ENCODE measurements at regions not wholly inside any gene's neighbourhood (a gene's known extent, or its start where the extent isn't known, plus 50 kb on each side); places are given as distances from the start of the nearest gene placed in this dataset.
A peak's percentile ranks its signal among the peaks of the same experiment; 100 is the strongest.
"Not testable (repeated sequence)": the region's sequence is repeated elsewhere in the genome, so short reads cannot be mapped to it uniquely, and the experiment has no call there.

- Histone ChIP-seq H3K9ac (ENCODE audit: low read depth, low read length) (no peak overlapping the region), H3K36me3 (ENCODE audit: insufficient read depth, low read length) (no peaks in the 10 kb centered on the region), H3K4me1 (ENCODE audit: control insufficient read depth, insufficient read depth, low read length) (peaks cover 4% of the 10 kb centered on the region), H3K27me3 (ENCODE audit: control insufficient read depth, insufficient read depth, low read length) (no peaks in the 10 kb centered on the region), H3K4me3 (ENCODE audit: low read length) (no peak overlapping the region), H3K4me2 (ENCODE audit: low read length) (no peak overlapping the region), H3K9me3 (replicated peaks; ENCODE audit: low read length) (no peaks in the 10 kb centered on the region)
Measured at GRCh38 chr7:115338016-115338415, 416.1 kb downstream of the MDFIC start.

- no peak overlapping the region for H3K4me2 ChIP-seq (ENCODE audit: low read length)
- no peak overlapping the region for H3K9ac ChIP-seq (ENCODE audit: low read depth, low read length)
- H3K9me3 ChIP-seq (replicated peaks; ENCODE audit: low read length): no peaks in the 10 kb centered on the region
- no peaks in the 10 kb centered on the region for H3K4me1 ChIP-seq (ENCODE audit: control insufficient read depth, insufficient read depth, low read length)
- no peak overlapping the region for H3K4me3 ChIP-seq (ENCODE audit: low read length)
- H3K36me3 ChIP-seq (ENCODE audit: insufficient read depth, low read length): no peaks in the 10 kb centered on the region
- H3K27me3 ChIP-seq (ENCODE audit: control insufficient read depth, insufficient read depth, low read length): no peaks in the 10 kb centered on the region
Measured at GRCh38 chr7:115332691-115333090, 410.8 kb downstream of the MDFIC start.

DNA sequence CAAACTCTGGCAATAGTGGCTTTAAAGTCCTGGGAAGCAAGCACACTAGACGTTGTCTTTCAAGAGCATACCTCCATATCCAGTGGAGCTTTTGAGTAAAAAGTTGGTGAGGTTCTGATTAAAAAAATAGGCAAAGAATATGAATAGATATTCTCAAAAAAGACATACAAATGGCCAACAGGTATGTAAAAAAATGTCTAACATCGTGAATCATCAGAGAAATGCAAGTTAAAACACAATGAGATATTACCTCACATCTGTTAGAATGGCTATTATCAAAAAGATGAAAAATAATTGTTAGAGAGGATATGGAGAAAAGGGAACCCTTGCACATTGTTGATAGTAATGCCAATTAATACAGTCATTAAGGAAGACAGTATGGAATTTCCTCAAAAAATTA lies 407.1 kb downstream of the MDFIC start:
- H3K4me1 ChIP-seq (ENCODE audit: control insufficient read depth, insufficient read depth, low read length): no peaks in the 10 kb centered on the region
- H3K9me3 ChIP-seq (replicated peaks; ENCODE audit: low read length): no peaks in the 10 kb centered on the region
- H3K9ac ChIP-seq (ENCODE audit: low read depth, low read length): no peak overlapping the region
- no peaks in the 10 kb centered on the region for H3K27me3 ChIP-seq (ENCODE audit: control insufficient read depth, insufficient read depth, low read length)
- no peak overlapping the region for H3K4me3 ChIP-seq (ENCODE audit: low read length)
- no peak overlapping the region for H3K4me2 ChIP-seq (ENCODE audit: low read length)
- H3K36me3 ChIP-seq (ENCODE audit: insufficient read depth, low read length): no peaks in the 10 kb centered on the region

DNA sequence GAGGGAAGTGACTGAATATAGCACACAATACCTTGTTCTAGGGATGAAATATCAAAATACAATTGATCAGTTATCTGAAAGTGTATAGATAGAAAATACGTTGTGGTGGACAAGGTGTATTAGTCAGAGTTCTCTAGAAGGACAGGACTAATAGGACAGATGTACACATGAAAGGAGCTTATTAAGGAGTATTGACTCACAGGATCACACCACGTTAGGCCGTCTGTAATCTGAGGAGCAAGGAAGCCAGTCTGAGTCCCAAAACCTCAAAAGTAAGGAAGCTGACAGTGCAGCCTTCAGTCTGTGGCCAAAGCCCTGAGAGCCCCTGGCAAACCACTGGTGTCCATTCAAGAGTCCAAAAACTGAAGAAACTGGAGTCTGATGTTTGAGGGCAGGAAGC lies 406.1 kb downstream of the MDFIC start:
- Histone ChIP-seq H3K9me3 (replicated peaks; ENCODE audit: low read length) (no peaks in the 10 kb centered on the region), H3K27me3 (ENCODE audit: control insufficient read depth, insufficient read depth, low read length) (no peaks in the 10 kb centered on the region), H3K4me2 (ENCODE audit: low read length) (no peak overlapping the region), H3K4me1 (ENCODE audit: control insufficient read depth, insufficient read depth, low read length) (no peaks in the 10 kb centered on the region), H3K4me3 (ENCODE audit: low read length) (no peak overlapping the region), H3K36me3 (ENCODE audit: insufficient read depth, low read length) (no peaks in the 10 kb centered on the region), H3K9ac (ENCODE audit: low read depth, low read length) (no peak overlapping the region)

DNA sequence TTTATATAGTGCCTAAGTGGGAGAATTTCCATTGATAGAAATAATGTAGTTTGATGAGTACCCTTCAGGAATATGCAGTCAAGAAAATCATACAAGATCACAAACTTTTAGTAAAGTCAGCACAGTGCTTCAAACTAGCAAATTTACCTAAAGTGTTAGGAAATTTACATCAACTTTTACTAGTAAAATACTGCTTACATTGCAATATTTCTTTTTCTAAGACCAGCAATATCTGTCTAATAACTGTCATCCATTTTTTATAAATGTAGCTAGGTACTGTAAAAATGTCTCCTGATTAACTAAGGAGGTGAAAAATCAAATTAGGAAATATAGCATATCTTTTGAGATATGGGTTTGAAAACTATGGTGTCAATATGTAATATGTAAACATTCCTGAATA lies 405.4 kb downstream of the MDFIC start:
- H3K27me3 ChIP-seq (ENCODE audit: control insufficient read depth, insufficient read depth, low read length): no peaks in the 10 kb centered on the region
- no peak overlapping the region for H3K4me2 ChIP-seq (ENCODE audit: low read length)
- H3K4me3 ChIP-seq (ENCODE audit: low read length): no peak overlapping the region
- no peaks in the 10 kb centered on the region for H3K4me1 ChIP-seq (ENCODE audit: control insufficient read depth, insufficient read depth, low read length)
- no peaks in the 10 kb centered on the region for H3K9me3 ChIP-seq (replicated peaks; ENCODE audit: low read length)
- no peaks in the 10 kb centered on the region for H3K36me3 ChIP-seq (ENCODE audit: insufficient read depth, low read length)
- H3K9ac ChIP-seq (ENCODE audit: low read depth, low read length): no peak overlapping the region

DNA sequence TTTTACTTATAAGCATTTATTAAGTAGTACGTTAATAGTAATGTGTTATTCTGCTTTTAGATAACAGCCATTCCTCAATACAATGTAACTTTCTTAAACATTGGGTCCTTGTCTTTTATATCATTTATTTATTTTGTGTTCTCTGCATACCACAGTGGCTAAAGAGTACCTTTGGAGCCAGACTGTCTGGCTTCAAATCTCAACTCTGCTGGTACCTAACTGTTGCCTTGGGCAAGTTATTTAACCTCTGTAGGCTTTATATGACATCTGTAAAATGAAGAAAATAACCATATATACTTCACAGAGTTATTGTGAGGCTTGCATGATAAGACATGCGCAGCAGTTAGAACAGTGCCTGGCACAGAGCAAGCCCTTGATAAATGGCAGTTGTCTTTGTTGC lies 397.6 kb downstream of the MDFIC start:
- no peaks in the 10 kb centered on the region for H3K36me3 ChIP-seq (ENCODE audit: insufficient read depth, low read length)
- no peaks in the 10 kb centered on the region for H3K4me1 ChIP-seq (ENCODE audit: control insufficient read depth, insufficient read depth, low read length)
- no peaks in the 10 kb centered on the region for H3K27me3 ChIP-seq (ENCODE audit: control insufficient read depth, insufficient read depth, low read length)
- H3K4me3 ChIP-seq (ENCODE audit: low read length): no peak overlapping the region
- no peak overlapping the region for H3K4me2 ChIP-seq (ENCODE audit: low read length)
- no peaks in the 10 kb centered on the region for H3K9me3 ChIP-seq (replicated peaks; ENCODE audit: low read length)
- no peak overlapping the region for H3K9ac ChIP-seq (ENCODE audit: low read depth, low read length)

DNA sequence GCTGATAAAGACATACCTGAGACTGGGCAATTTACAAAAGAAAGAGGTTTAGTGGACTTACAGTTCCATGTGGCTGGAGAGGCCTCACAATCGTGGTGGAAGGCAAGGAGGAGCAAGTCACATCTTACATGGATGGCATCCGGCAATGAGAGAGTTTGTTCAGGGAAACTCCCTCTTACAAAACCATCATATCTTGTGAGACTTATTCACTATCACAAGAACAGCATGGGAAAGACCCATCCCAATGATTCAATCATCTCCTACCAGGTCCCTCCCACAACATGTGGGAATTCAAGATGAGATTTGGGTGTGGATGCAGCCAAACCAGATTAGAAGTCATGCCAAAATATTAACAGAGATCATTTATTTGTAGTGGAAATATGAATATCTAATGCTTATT lies 388.4 kb downstream of the MDFIC start:
- not testable (repeated sequence) for H3K9ac ChIP-seq (ENCODE audit: low read depth, low read length); H3K4me2 ChIP-seq (ENCODE audit: low read length); H3K27me3 ChIP-seq (ENCODE audit: control insufficient read depth, insufficient read depth, low read length)

DNA sequence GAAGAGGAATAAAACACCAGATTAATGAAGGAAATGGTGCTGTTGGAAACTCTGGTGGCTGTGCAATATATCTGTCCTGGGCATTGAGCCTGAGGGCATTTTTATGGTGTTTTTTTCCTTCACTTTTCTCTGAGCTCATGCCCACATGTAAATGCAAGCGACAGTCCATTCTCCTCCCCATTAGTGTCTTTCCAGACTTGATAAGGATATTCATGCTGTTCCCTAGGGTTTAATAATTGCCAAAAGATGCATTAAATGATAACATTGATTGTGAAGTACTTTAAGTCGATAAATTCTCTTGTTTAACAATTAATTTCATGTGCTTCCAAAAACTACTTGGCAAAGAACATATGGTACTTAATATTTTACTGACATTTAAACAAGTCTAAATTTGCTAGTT lies 384.7 kb downstream of the MDFIC start:
- no peaks in the 10 kb centered on the region for H3K4me1 ChIP-seq (ENCODE audit: control insufficient read depth, insufficient read depth, low read length)
- no peaks in the 10 kb centered on the region for H3K27me3 ChIP-seq (ENCODE audit: control insufficient read depth, insufficient read depth, low read length)
- no peak overlapping the region for H3K9ac ChIP-seq (ENCODE audit: low read depth, low read length)
- no peaks in the 10 kb centered on the region for H3K9me3 ChIP-seq (replicated peaks; ENCODE audit: low read length)
- no peak overlapping the region for H3K4me3 ChIP-seq (ENCODE audit: low read length)
- no peaks in the 10 kb centered on the region for H3K36me3 ChIP-seq (ENCODE audit: insufficient read depth, low read length)
- no peak overlapping the region for H3K4me2 ChIP-seq (ENCODE audit: low read length)

More for the DNA sequence above, 388.4 kb downstream of the MDFIC start:
- not testable (repeated sequence) for H3K4me1 ChIP-seq (ENCODE audit: control insufficient read depth, insufficient read depth, low read length); H3K4me3 ChIP-seq (ENCODE audit: low read length); H3K9me3 ChIP-seq (replicated peaks; ENCODE audit: low read length); H3K36me3 ChIP-seq (ENCODE audit: insufficient read depth, low read length)

- Histone ChIP-seq H3K9me3 (replicated peaks; ENCODE audit: low read length) (no peaks in the 10 kb centered on the region), H3K4me2 (ENCODE audit: low read length) (peak overlapping the region; percentile 25), H3K4me3 (ENCODE audit: low read length) (no peak overlapping the region), H3K36me3 (ENCODE audit: insufficient read depth, low read length) (no peaks in the 10 kb centered on the region), H3K4me1 (ENCODE audit: control insufficient read depth, insufficient read depth, low read length) (peaks cover 18% of the 10 kb centered on the region), H3K9ac (ENCODE audit: low read depth, low read length) (peak overlapping the region; percentile 37), H3K27me3 (ENCODE audit: control insufficient read depth, insufficient read depth, low read length) (no peaks in the 10 kb centered on the region)
Measured at GRCh38 chr7:115300231-115300870, 378.5 kb downstream of the MDFIC start.

DNA sequence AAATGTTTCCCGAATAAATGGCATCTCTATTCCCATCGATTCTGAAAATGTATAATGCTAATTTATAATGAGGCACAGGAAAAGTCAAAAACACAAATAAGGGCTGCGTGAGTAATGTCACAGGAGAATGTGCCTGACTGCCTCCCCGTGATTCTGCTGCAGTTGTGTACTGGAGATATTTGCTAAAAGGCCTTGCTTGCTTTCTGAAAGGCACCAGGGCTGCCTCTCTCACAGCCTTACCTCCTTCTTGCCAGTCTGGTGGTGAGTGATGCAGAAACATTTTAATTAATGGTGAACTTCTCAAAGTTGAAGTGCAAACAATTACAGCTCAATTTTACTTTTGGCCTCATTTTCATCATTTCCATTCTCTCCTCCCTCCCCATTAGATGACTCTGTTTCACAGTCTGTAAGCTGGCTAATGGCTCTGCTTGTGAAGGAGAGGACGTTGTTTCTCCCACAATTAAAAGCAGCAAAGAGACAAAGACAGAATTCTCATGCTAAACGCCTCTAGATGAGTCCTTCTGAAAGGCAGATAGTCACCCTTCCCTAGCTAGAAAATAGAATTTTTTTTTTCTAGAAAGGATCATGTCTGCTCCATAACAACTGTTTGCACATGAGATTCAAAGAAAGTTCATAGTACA lies 377.6 kb downstream of the MDFIC start:
- no peak overlapping the region for H3K4me3 ChIP-seq (ENCODE audit: low read length)
- H3K9ac ChIP-seq (ENCODE audit: low read depth, low read length): peak overlapping the region; percentile 16
- no peak overlapping the region for H3K4me2 ChIP-seq (ENCODE audit: low read length)
- no peaks in the 10 kb centered on the region for H3K9me3 ChIP-seq (replicated peaks; ENCODE audit: low read length)
- no peaks in the 10 kb centered on the region for H3K36me3 ChIP-seq (ENCODE audit: insufficient read depth, low read length)
- H3K27me3 ChIP-seq (ENCODE audit: control insufficient read depth, insufficient read depth, low read length): no peaks in the 10 kb centered on the region
- H3K4me1 ChIP-seq (ENCODE audit: control insufficient read depth, insufficient read depth, low read length): peaks cover 18% of the 10 kb centered on the region

DNA sequence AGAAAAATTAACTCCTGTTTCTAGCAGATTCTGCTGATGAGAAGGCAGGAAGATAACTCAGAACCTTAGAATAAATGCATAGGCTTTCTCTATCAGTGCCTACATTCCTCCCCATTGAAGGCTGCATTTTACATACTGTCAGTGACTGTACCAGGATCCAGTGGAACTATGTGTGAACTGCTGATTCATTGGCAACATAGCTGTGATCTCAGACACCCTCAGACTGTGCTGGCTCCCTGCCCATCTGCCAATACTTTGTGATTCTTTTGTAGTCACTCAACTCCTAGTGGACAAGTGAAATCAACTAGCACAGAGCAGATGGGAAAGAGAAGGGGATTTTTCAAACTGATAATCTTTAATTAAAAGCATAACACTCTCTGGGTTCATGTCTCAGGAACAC lies 375.8 kb downstream of the MDFIC start:
- Histone ChIP-seq H3K4me1 (ENCODE audit: control insufficient read depth, insufficient read depth, low read length) (peaks cover 26% of the 10 kb centered on the region), H3K9me3 (replicated peaks; ENCODE audit: low read length) (no peaks in the 10 kb centered on the region), H3K4me2 (ENCODE audit: low read length) (no peak overlapping the region), H3K36me3 (ENCODE audit: insufficient read depth, low read length) (no peaks in the 10 kb centered on the region), H3K4me3 (ENCODE audit: low read length) (no peak overlapping the region), H3K9ac (ENCODE audit: low read depth, low read length) (no peak overlapping the region), H3K27me3 (ENCODE audit: control insufficient read depth, insufficient read depth, low read length) (no peaks in the 10 kb centered on the region)

- no peak overlapping the region for H3K9ac ChIP-seq (ENCODE audit: low read depth, low read length)
Measured at GRCh38 chr7:115293628-115294240, 371.8 kb downstream of the MDFIC start.

More at GRCh38 chr7:115293628-115294240, 371.8 kb downstream of the MDFIC start:
- H3K36me3 ChIP-seq (ENCODE audit: insufficient read depth, low read length): no peaks in the 10 kb centered on the region
- H3K4me1 ChIP-seq (ENCODE audit: control insufficient read depth, insufficient read depth, low read length): peaks cover 15% of the 10 kb centered on the region
- H3K9me3 ChIP-seq (replicated peaks; ENCODE audit: low read length): no peaks in the 10 kb centered on the region
- peak overlapping the region; percentile 22 for H3K4me2 ChIP-seq (ENCODE audit: low read length)
- no peaks in the 10 kb centered on the region for H3K27me3 ChIP-seq (ENCODE audit: control insufficient read depth, insufficient read depth, low read length)
- no peak overlapping the region for H3K4me3 ChIP-seq (ENCODE audit: low read length)

Measured in skeletal muscle satellite cell (primary cell).